ENCODE measurements at regions not wholly inside any gene's neighbourhood (a gene's known extent, or its start where the extent isn't known, plus 50 kb on each side); places are given as distances from the start of the nearest gene placed in this dataset.
"Not testable (repeated sequence)": the region's sequence is repeated elsewhere in the genome, so short reads cannot be mapped to it uniquely, and the experiment has no call there.

DNA sequence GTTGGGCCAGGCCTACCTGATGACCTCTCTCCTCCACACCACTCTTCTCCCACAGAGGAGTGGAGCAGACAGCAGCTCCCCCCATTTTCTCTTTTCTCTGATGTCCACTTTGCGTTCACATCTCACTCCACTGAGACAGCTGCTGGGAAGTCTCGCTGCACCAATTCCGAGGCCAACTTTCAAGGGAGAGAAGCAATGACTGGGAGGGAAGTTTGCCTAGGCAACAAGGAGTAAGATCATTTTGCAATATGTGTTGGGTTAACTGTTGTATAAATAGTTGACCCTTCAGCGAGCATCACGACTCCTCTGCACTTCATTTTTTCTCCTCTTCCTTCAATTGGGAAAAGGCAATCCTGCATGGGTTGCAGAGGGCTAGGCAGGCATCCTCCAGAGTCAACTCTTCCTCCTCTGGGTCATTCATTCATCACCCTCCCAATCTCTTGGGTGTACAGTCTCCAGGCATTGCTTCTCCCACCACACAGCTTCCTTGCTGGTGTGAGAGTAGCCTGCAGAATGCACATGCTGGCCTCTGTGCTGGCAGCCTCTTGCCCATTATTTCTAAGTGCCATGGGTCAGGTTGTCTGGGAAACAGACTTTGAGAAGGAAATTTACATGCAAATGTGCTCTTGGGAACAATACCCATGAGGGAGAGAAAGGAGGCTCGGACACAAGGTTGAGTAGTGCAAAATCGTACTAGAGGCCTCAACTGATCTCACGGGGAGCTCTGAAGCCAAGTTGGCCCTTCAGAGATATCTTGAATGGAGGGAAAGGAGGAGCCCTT lies 75.8 kb upstream of the BCAR3 start:
- Histone ChIP-seq H3K79me2 (ENCODE audit: control insufficient read depth, insufficient read depth, low read length, unreplicated experiment) (no peaks in the 10 kb centered on the region), H2AFZ (ENCODE audit: low read length, unreplicated experiment) (no peak overlapping the region), H3K27ac (ENCODE audit: low read depth, low read length) (no peak overlapping the region), H3K4me3 (ENCODE audit: low read depth, low read length) (no peak overlapping the region), H3K4me1 (ENCODE audit: control insufficient read depth, insufficient read depth, low read length, unreplicated experiment) (peaks cover 58% of the 10 kb centered on the region), H3K27me3 (ENCODE audit: insufficient read depth, low read length) (no peaks in the 10 kb centered on the region), H3K36me3 (ENCODE audit: insufficient read depth, low read length) (no peaks in the 10 kb centered on the region)

DNA sequence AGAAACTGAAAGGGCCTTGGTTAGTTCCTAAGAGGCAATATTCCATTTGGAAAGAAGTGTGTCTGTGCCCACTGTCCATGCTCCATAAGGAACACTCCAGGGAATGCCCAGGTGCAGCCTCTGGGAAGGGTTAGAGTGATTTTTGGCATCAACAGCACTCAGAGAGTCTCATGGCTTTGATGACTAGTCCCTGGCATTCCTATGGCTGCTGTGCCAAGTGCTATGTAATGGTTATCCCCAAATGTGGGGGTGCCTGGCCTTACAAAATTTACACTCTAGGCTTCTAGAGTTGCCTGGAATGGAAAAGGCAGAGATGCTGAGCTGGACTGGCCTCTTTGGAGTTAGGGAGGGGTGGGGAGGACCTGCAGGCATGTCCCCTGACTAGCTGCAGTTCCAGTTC lies 75.0 kb upstream of the BCAR3 start:
- Histone ChIP-seq H3K27me3 (ENCODE audit: insufficient read depth, low read length) (no peaks in the 10 kb centered on the region), H3K79me2 (ENCODE audit: control insufficient read depth, insufficient read depth, low read length, unreplicated experiment) (no peaks in the 10 kb centered on the region), H3K36me3 (ENCODE audit: insufficient read depth, low read length) (no peaks in the 10 kb centered on the region), H3K4me3 (ENCODE audit: low read depth, low read length) (no peak overlapping the region), H2AFZ (ENCODE audit: low read length, unreplicated experiment) (no peak overlapping the region), H3K27ac (ENCODE audit: low read depth, low read length) (no peak overlapping the region), H3K4me1 (ENCODE audit: control insufficient read depth, insufficient read depth, low read length, unreplicated experiment) (peaks cover 64% of the 10 kb centered on the region)

DNA sequence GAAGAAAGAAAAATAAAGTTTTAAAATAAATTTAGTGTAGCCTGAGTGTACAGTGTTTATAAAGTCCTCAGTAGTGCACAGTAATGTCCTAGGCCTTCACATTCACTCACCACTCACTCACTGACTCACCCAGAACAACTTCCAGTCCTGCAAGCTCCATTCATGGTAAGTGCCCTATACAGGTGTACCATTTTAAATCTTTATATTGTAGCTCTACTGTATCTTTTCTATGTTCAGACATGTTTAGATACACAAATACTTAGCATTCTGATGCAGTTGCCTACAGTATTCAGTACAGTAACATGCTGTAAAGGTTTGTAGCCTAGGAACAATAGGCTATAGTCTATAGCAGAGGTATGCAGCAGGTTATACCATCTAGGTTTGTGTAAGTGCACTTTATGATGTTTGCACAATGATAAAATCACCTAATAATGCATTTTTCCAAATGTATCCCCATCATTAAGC lies 73.6 kb upstream of the BCAR3 start:
- not testable (repeated sequence) for H2AFZ ChIP-seq (ENCODE audit: low read length, unreplicated experiment); H3K4me3 ChIP-seq (ENCODE audit: low read depth, low read length); H3K27me3 ChIP-seq (ENCODE audit: insufficient read depth, low read length); H3K36me3 ChIP-seq (ENCODE audit: insufficient read depth, low read length); H3K79me2 ChIP-seq (ENCODE audit: control insufficient read depth, insufficient read depth, low read length, unreplicated experiment)
- Histone ChIP-seq H3K4me1 (ENCODE audit: control insufficient read depth, insufficient read depth, low read length, unreplicated experiment) (peaks cover 66% of the 10 kb centered on the region), H3K27ac (ENCODE audit: low read depth, low read length) (peak overlapping the region; percentile 98)

DNA sequence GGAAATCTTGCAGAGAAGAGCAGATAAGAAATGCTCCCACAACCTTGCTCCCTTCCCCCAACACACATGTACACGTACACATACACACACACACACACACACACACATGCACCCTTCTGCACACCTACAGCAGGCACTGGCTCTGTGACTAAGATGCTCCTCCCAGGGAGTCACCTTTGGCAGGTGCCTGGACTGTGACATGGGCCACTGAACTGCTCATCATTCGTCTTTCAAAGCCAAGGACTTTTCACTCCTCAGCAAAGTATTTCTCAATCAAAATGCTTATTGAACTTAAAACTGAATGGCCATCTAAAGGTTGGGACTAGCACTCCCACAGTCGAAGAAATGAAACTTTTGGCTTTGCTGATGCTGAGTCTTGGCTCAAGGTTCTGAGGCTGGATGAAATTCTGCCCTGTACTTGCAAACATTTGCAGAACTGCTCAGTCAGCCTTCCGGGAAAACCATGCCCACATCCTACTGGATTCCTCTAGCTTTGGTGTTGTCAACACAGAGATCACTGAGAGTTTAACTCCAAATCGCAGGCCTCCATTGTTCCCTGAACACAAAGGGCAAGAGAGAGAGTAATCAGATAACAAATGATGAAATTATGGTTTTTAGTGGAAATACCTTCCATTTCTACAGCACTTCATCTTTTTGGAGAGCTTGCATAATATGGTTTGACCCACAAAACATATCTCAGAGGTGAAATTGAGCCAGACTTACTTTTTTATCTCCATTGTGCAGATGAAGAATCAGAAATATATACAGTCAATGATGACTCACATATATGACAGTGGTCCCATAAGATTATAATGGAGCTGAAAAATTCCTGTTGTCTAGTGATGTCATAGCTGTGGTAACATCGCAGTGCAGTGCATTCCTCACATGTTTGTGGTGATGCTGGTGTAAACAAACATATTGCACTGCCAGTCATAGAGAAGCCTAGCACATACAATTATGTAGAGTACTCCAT lies 72.4 kb upstream of the BCAR3 start:
- 0 out of 2 replicates have a peak overlapping the region, but pooled peaks have one; percentile 10 for H3K4me3 ChIP-seq (ENCODE audit: low read depth, low read length)
- H3K4me1 ChIP-seq (ENCODE audit: control insufficient read depth, insufficient read depth, low read length, unreplicated experiment): peaks cover 58% of the 10 kb centered on the region
- no peaks in the 10 kb centered on the region for H3K36me3 ChIP-seq (ENCODE audit: insufficient read depth, low read length)
- H3K27me3 ChIP-seq (ENCODE audit: insufficient read depth, low read length): no peaks in the 10 kb centered on the region
- H3K27ac ChIP-seq (ENCODE audit: low read depth, low read length): peak overlapping the region; percentile 98
- H3K79me2 ChIP-seq (ENCODE audit: control insufficient read depth, insufficient read depth, low read length, unreplicated experiment): no peaks in the 10 kb centered on the region
- H2AFZ ChIP-seq (ENCODE audit: low read length, unreplicated experiment): no peak overlapping the region

DNA sequence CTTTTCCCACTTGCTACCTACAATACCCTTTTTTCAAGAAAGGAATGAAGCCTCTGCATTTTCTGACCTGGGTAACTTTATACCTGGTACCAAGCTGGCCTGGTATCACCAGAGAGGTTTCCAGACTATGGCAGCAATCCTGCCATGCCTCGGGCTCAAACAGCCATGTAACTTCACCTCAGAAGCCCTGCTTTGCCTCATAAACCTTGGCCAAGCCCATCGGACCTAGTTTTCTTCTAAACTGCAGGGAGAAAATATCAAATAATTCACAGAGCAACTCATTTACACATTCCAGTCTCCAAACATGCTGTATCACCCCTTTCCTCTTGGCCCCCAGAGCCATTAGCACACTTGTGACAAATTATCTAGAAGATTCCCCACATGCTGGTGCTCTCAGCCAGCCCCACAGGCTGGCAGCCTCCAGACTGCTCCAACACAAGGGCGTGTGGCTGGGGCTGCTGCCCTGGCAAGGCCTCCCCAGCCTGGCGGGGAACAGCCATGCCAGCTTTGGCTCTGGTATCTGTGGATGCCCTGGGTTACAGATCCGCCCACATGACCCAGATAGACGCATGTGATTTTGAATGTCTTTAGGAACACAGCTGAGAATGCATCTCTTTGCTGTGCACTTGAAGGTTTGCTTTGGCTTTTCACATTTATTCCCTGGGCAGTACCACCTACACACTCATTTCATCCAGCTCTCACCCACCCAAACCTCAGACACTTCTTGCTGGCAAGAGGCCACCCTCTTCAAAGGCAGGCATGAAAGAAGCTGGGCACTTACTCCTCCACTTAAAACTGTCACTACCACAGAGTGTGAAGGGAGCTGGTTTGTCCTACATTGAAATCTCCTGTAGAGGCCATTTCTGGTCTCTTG lies 70.0 kb upstream of the BCAR3 start:
- peak overlapping the region; percentile 18 for H2AFZ ChIP-seq (ENCODE audit: low read length, unreplicated experiment)
- no peaks in the 10 kb centered on the region for H3K36me3 ChIP-seq (ENCODE audit: insufficient read depth, low read length)
- peaks cover 44% of the 10 kb centered on the region for H3K4me1 ChIP-seq (ENCODE audit: control insufficient read depth, insufficient read depth, low read length, unreplicated experiment)
- no peak overlapping the region for H3K27ac ChIP-seq (ENCODE audit: low read depth, low read length)
- H3K4me3 ChIP-seq (ENCODE audit: low read depth, low read length): no peak overlapping the region
- no peaks in the 10 kb centered on the region for H3K27me3 ChIP-seq (ENCODE audit: insufficient read depth, low read length)
- no peaks in the 10 kb centered on the region for H3K79me2 ChIP-seq (ENCODE audit: control insufficient read depth, insufficient read depth, low read length, unreplicated experiment)

DNA sequence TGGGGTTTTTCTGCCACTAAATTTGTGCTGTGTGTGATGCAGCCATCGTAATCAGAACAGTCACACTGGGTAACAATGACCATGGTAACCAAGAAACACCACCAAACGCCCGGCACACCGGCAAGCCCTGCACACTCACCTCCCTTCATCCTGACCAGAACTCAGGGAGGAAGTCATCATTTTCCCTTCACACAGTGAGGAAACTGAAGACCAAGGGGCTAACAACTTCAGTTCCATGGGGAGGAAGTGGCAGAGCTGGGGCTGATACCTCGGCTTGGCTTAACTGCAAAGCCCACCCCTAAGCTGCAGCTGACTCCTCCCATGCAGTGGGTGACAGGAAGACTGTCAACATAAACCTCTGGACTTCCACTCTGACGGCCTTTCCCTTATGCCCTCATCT lies 69.3 kb upstream of the BCAR3 start:
- Histone ChIP-seq H3K36me3 (ENCODE audit: insufficient read depth, low read length) (no peaks in the 10 kb centered on the region), H3K4me1 (ENCODE audit: control insufficient read depth, insufficient read depth, low read length, unreplicated experiment) (peaks cover 37% of the 10 kb centered on the region), H3K27me3 (ENCODE audit: insufficient read depth, low read length) (no peaks in the 10 kb centered on the region), H2AFZ (ENCODE audit: low read length, unreplicated experiment) (no peak overlapping the region), H3K79me2 (ENCODE audit: control insufficient read depth, insufficient read depth, low read length, unreplicated experiment) (no peaks in the 10 kb centered on the region), H3K4me3 (ENCODE audit: low read depth, low read length) (no peak overlapping the region), H3K27ac (ENCODE audit: low read depth, low read length) (no peak overlapping the region)

DNA sequence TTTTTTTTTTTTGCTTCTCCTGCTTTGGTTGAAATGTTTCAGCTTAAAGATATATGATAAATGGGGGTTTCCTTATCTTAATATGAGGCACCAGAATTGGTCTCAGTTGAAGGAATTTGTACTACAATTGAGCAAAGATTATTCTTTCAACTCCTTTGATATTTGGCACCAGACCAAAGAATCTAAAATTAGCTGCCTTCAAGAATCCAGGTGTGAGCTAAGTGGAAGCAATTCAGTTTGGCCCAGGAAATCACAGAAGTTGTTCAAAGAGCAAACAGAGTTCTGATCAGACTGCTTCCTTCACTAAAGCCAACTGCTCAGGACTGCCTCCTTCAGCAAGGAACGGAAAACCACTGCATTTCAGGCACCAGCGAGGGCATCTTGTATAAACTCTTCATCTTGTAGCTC lies 68.3 kb upstream of the BCAR3 start:
- no peak overlapping the region for H3K27ac ChIP-seq (ENCODE audit: low read depth, low read length)
- no peaks in the 10 kb centered on the region for H3K27me3 ChIP-seq (ENCODE audit: insufficient read depth, low read length)
- no peaks in the 10 kb centered on the region for H3K79me2 ChIP-seq (ENCODE audit: control insufficient read depth, insufficient read depth, low read length, unreplicated experiment)
- no peaks in the 10 kb centered on the region for H3K36me3 ChIP-seq (ENCODE audit: insufficient read depth, low read length)
- no peak overlapping the region for H3K4me3 ChIP-seq (ENCODE audit: low read depth, low read length)
- H3K4me1 ChIP-seq (ENCODE audit: control insufficient read depth, insufficient read depth, low read length, unreplicated experiment): peaks cover 30% of the 10 kb centered on the region
- H2AFZ ChIP-seq (ENCODE audit: low read length, unreplicated experiment): no peak overlapping the region

DNA sequence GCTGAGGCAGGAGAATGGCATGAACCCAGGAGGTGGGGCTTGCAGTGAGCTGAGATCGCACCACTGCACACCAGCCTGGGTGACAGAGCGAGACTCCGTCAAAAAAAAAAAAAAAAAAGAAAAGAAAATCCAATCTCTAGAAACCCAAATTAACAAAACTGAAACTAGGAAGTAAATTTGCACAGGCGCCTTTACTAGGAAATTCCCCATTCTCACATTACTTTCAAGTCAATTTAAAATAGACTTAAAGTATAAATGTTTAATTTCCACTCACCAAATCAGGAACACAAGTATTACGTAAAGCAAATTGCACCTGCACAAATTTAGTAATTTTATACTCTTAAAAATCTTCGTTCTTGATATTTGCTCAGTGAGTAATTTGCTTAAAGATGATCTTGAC lies 67.8 kb upstream of the BCAR3 start:
- no peaks in the 10 kb centered on the region for H3K79me2 ChIP-seq (ENCODE audit: control insufficient read depth, insufficient read depth, low read length, unreplicated experiment)
- peaks cover 26% of the 10 kb centered on the region for H3K4me1 ChIP-seq (ENCODE audit: control insufficient read depth, insufficient read depth, low read length, unreplicated experiment)
- no peak overlapping the region for H3K4me3 ChIP-seq (ENCODE audit: low read depth, low read length)
- no peak overlapping the region for H2AFZ ChIP-seq (ENCODE audit: low read length, unreplicated experiment)
- no peaks in the 10 kb centered on the region for H3K36me3 ChIP-seq (ENCODE audit: insufficient read depth, low read length)
- no peak overlapping the region for H3K27ac ChIP-seq (ENCODE audit: low read depth, low read length)
- no peaks in the 10 kb centered on the region for H3K27me3 ChIP-seq (ENCODE audit: insufficient read depth, low read length)

DNA sequence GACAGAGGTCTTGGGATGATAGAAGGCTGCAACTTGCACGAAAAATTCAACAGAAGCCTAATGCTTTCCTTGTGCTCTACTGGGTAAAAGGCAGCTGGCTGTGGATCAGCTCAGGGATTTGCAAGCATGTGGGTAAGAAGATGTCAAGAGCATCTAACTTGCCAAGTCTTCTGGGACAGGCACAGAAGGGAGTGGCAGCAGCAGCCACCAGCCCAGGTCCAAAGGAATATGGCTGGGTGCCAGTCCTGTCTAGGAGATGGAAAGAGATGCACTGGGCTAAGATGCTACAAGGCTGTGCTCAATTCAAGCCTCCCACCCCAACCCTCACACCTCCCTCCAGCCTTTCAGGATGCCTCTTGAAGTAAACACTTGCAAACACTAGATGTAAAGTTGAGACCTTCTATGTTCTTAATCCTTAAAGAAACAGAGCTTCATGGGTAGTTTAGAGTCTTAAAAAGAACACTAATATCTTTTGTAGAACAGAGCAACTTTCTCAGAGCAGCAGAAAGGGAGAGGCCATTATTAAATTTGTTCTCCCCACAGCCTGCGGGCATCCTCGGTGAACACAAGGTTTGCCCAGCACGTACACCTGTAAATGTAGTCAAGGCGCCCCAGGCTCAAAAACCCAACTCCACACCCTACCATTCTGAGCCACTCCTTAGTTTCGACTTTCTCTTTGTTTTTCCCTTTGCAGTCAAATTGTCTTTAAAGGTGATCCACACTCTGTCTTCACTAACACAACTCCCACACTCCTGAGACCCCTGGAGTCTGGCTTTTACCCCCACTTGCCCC lies 64.6 kb upstream of the BCAR3 start:
- Histone ChIP-seq H2AFZ (ENCODE audit: low read length, unreplicated experiment) (no peak overlapping the region), H3K27me3 (ENCODE audit: insufficient read depth, low read length) (no peaks in the 10 kb centered on the region), H3K27ac (ENCODE audit: low read depth, low read length) (no peak overlapping the region), H3K4me3 (ENCODE audit: low read depth, low read length) (no peak overlapping the region), H3K79me2 (ENCODE audit: control insufficient read depth, insufficient read depth, low read length, unreplicated experiment) (no peaks in the 10 kb centered on the region), H3K36me3 (ENCODE audit: insufficient read depth, low read length) (no peaks in the 10 kb centered on the region), H3K4me1 (ENCODE audit: control insufficient read depth, insufficient read depth, low read length, unreplicated experiment) (no peaks in the 10 kb centered on the region)
